Activated T-cell treated with anti-CD3 and anti-CD28 coated beads, Interleukin-2, amount 50 U/mL, for 48 hours (primary cell): ENCODE measurements at regions not wholly inside any gene's neighbourhood (a gene's known extent, or its start where the extent isn't known, plus 50 kb on each side); places are given as distances from the start of the nearest gene placed in this dataset.

Experiments
- DNase-seq, 2 experiments: peaks; one replicate each; pipeline ENCODE4 v3.0.0-alpha.2; 2020

GRCh38 chr16:85415196-85416090 lies 197.7 kb upstream of the GSE1 start:
- DNase-seq = peak in 1 of 2 experiments; percentile 17

- peak; percentile 89 for DNase-seq
Measured at GRCh38 chr16:85416228-85417109, 196.7 kb upstream of the GSE1 start.

GRCh38 chr16:85417156-85417860 lies 195.8 kb upstream of the GSE1 start:
- peak in 1 of 2 experiments; percentile 11 for DNase-seq

- DNase-seq = no peak
Measured at GRCh38 chr16:85418978-85419491, 194.1 kb upstream of the GSE1 start.

- no peak for DNase-seq
Measured at GRCh38 chr16:85419503-85420408, 193.4 kb upstream of the GSE1 start.

- DNase-seq = peak; percentile 85 to 89
Measured at GRCh38 chr16:85420501-85421337, 192.4 kb upstream of the GSE1 start.

GRCh38 chr16:85421338-85422195 lies 191.6 kb upstream of the GSE1 start:
- no peak for DNase-seq

GRCh38 chr16:85422196-85422631 lies 190.9 kb upstream of the GSE1 start:
- no peak for DNase-seq

- no peak for DNase-seq
Measured at GRCh38 chr16:85422632-85423550, 190.2 kb upstream of the GSE1 start.

- DNase-seq = no peak
Measured at GRCh38 chr16:85423631-85424030, 189.5 kb upstream of the GSE1 start.

- DNase-seq = peak in 1 of 2 experiments; percentile 8
Measured at GRCh38 chr16:85424260-85425073, 188.7 kb upstream of the GSE1 start.

GRCh38 chr16:85425074-85425662 lies 188.0 kb upstream of the GSE1 start:
- peak in 1 of 2 experiments; percentile 12 for DNase-seq

- peak in 1 of 2 experiments; percentile 1 for DNase-seq
Measured at GRCh38 chr16:85426806-85427205, 186.3 kb upstream of the GSE1 start.

GRCh38 chr16:85428168-85428898 lies 184.8 kb upstream of the GSE1 start:
- DNase-seq = peak; percentile 61 to 64

- DNase-seq = peak; percentile 11 to 12
Measured at GRCh38 chr16:85428899-85429775, 184.0 kb upstream of the GSE1 start.
